ENCODE measurements at regions not wholly inside any gene's neighbourhood (a gene's known extent, or its start where the extent isn't known, plus 50 kb on each side); places are given as distances from the start of the nearest gene placed in this dataset.

DNA sequence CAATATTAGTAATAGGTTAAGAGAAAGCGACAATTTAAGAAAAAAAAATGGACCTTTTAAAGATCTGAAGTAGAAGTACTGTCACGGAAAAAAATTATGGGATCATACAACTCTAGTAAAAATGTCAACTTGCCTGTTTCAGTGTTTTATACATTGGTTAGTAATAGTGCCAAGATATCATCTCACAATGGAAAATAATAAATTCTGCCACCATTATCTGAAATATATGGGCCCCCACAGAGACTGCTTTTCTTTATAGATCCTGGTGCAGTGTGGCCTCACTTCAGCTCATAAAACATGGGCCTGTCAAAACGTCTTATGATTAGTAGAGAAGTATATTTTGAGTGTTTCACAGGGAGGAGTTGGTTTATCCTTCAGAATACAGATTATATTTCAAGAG is 266.3 kb upstream of the EPHA6 start:
- TF ChIP-seq, protein P1, sequence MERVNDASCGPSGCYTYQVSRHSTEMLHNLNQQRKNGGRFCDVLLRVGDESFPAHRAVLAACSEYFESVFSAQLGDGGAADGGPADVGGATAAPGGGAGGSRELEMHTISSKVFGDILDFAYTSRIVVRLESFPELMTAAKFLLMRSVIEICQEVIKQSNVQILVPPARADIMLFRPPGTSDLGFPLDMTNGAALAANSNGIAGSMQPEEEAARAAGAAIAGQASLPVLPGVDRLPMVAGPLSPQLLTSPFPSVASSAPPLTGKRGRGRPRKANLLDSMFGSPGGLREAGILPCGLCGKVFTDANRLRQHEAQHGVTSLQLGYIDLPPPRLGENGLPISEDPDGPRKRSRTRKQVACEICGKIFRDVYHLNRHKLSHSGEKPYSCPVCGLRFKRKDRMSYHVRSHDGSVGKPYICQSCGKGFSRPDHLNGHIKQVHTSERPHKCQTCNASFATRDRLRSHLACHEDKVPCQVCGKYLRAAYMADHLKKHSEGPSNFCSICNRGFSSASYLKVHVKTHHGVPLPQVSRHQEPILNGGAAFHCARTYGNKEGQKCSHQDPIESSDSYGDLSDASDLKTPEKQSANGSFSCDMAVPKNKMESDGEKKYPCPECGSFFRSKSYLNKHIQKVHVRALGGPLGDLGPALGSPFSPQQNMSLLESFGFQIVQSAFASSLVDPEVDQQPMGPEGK (CRISPR knock-in tag; IDR thresholded peaks at IDR 0.05; ENCODE audit: borderline replicate concordance): no peak
- TF ChIP-seq CSDC2 (CRISPR knock-in tag; IDR thresholded peaks at IDR 0.05): no peak
- no peak for TF ChIP-seq ZNF565 (CRISPR knock-in tag; conservative IDR thresholded peaks at IDR 0.05; ENCODE audit: low read depth)
